HCT116 (cell line): ENCODE measurements at regions not wholly inside any gene's neighbourhood (a gene's known extent, or its start where the extent isn't known, plus 50 kb on each side); places are given as distances from the start of the nearest gene placed in this dataset.

Experiments
- EGR1 ChIP-seq: IDR thresholded peaks from 2 replicates; pipeline ENCODE4 v1.6.1; 2012; ENCODE audit warnings: low read depth
- EZH2 ChIP-seq: fragments of 200-600 bp; sonication (generic); IDR thresholded peaks from 2 replicates; pipeline ENCODE4 v1.6.1; 2017; ENCODE audit warnings: antibody characterized with exemption, mixed run types
- FOSL1 ChIP-seq: IDR thresholded peaks from 2 replicates; pipeline ENCODE4 v1.6.1; 2012; ENCODE audit warnings: low read depth
- POLR2A ChIP-seq: IDR thresholded peaks from 2 replicates; pipeline ENCODE4 v1.7.0; 2011; ENCODE audit warnings: borderline replicate concordance; ENCODE audit not compliant: insufficient read depth, insufficient read length; ENCODE audit errors: extremely low read depth
- POLR2AphosphoS5 ChIP-seq: IDR thresholded peaks from 2 replicates; pipeline ENCODE4 v1.6.1; 2011; ENCODE audit warnings: mild to moderate bottlenecking, low read depth, low read length, moderate library complexity
- RAD21 ChIP-seq: IDR thresholded peaks from 2 replicates; pipeline ENCODE4 v1.6.1; 2012; ENCODE audit warnings: low read depth, mild to moderate bottlenecking
- SIN3A ChIP-seq: IDR thresholded peaks from 2 replicates; pipeline ENCODE4 v1.6.1; 2012; ENCODE audit warnings: low read depth
- SP1 ChIP-seq: IDR thresholded peaks from 2 replicates; pipeline ENCODE4 v1.6.1; 2012; ENCODE audit warnings: low read depth
- TCF7L2 ChIP-seq: IDR thresholded peaks from 2 replicates; pipeline ENCODE4 v1.7.0; 2011; ENCODE audit warnings: borderline replicate concordance, inconsistent platforms; ENCODE audit not compliant: insufficient read depth, insufficient read length; ENCODE audit errors: extremely low read depth
- YY1 ChIP-seq: IDR thresholded peaks from 2 replicates; pipeline ENCODE4 v1.6.1; 2011; ENCODE audit warnings: low read length, low read depth, moderate library complexity, mild to moderate bottlenecking; ENCODE audit not compliant: insufficient replicate concordance; ENCODE audit errors: extremely low read depth
- TF ChIP-seq, protein P1 (sequence below): IDR thresholded peaks from 2 replicates; pipeline ENCODE4 v1.6.1; 2012
- TF ChIP-seq, protein P2 (sequence below), 3 experiments: fragments of 200-600 bp in 1 of 3; sonication (generic) in 1 of 3; IDR thresholded peaks in 2 of 3; conservative IDR thresholded peaks in 1 of 3; 2 replicates each; pipeline ENCODE4 v1.5.1; 2012 to 2017; ENCODE audit warnings: low read depth in 2 of 3, low read length in 2 of 3, antibody characterized with exemption in 1 of 3, borderline replicate concordance in 1 of 3, control low read depth in 1 of 3, mild to moderate bottlenecking in 1 of 3, mixed read lengths in 1 of 3, mixed run types in 1 of 3, moderate library complexity in 1 of 3; ENCODE audit not compliant: insufficient read depth in 1 of 3
- TF ChIP-seq, protein P3 (sequence below): IDR thresholded peaks from 2 replicates; pipeline ENCODE4 v1.6.1; 2012
- TF ChIP-seq, protein P4 (sequence below): IDR thresholded peaks from 2 replicates; pipeline ENCODE4 v1.6.1; 2012; ENCODE audit warnings: low read depth

DNA sequence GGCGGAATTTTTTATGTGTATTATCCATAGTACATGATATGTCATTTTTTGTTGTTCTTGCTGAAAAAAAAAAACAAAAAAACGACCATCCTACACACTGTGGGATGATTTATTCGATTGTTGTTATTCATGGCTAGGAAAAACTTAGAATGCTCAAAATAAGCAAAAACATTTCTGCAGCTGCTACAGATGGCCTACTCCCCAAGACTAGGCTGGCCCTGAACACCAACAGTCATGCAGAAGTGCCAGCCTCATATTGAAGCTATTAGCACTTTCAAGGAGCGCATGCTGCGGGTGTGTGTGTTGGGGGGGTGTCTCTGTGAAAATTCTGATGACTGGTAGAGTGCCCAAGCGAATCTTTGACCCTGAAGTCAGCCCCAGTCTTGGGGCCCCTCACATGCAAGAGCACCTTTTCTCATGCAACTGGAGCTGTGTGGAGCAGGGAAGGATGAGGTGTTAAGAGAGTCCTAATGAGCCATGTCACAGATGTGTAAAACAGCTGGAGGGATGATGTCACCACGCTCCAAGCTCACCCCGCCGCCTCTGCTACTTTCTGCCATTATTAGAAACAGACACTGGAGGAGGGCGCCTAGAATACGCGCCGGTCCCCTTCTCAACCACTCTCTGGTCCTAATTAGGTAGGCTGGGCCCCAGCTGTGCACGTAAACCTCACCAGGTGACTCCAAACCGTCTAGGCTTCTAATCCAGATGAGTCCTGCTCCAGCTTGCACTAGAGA, 61.0 kb upstream of the SMIM23 start:
- TF ChIP-seq, protein P1, sequence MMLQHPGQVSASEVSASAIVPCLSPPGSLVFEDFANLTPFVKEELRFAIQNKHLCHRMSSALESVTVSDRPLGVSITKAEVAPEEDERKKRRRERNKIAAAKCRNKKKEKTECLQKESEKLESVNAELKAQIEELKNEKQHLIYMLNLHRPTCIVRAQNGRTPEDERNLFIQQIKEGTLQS: no peak
- no peak for TF ChIP-seq TCF7L2
- no peak for TF ChIP-seq POLR2A
- TF ChIP-seq, protein P2, sequence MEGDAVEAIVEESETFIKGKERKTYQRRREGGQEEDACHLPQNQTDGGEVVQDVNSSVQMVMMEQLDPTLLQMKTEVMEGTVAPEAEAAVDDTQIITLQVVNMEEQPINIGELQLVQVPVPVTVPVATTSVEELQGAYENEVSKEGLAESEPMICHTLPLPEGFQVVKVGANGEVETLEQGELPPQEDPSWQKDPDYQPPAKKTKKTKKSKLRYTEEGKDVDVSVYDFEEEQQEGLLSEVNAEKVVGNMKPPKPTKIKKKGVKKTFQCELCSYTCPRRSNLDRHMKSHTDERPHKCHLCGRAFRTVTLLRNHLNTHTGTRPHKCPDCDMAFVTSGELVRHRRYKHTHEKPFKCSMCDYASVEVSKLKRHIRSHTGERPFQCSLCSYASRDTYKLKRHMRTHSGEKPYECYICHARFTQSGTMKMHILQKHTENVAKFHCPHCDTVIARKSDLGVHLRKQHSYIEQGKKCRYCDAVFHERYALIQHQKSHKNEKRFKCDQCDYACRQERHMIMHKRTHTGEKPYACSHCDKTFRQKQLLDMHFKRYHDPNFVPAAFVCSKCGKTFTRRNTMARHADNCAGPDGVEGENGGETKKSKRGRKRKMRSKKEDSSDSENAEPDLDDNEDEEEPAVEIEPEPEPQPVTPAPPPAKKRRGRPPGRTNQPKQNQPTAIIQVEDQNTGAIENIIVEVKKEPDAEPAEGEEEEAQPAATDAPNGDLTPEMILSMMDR (IDR thresholded peaks at IDR 0.05 in 2 of 3, conservative IDR thresholded peaks at IDR 0.05 in 1 of 3; ENCODE audit: borderline replicate concordance in 1 of 3, insufficient read depth in 1 of 3, low read depth in 2 of 3, low read length in 2 of 3): no peak
- TF ChIP-seq YY1: no peak
- TF ChIP-seq EZH2: no peak
- no peak for TF ChIP-seq SP1
- TF ChIP-seq, protein P3, sequence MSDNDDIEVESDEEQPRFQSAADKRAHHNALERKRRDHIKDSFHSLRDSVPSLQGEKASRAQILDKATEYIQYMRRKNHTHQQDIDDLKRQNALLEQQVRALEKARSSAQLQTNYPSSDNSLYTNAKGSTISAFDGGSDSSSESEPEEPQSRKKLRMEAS: no peak
- no peak for TF ChIP-seq EGR1
- TF ChIP-seq, protein P4, sequence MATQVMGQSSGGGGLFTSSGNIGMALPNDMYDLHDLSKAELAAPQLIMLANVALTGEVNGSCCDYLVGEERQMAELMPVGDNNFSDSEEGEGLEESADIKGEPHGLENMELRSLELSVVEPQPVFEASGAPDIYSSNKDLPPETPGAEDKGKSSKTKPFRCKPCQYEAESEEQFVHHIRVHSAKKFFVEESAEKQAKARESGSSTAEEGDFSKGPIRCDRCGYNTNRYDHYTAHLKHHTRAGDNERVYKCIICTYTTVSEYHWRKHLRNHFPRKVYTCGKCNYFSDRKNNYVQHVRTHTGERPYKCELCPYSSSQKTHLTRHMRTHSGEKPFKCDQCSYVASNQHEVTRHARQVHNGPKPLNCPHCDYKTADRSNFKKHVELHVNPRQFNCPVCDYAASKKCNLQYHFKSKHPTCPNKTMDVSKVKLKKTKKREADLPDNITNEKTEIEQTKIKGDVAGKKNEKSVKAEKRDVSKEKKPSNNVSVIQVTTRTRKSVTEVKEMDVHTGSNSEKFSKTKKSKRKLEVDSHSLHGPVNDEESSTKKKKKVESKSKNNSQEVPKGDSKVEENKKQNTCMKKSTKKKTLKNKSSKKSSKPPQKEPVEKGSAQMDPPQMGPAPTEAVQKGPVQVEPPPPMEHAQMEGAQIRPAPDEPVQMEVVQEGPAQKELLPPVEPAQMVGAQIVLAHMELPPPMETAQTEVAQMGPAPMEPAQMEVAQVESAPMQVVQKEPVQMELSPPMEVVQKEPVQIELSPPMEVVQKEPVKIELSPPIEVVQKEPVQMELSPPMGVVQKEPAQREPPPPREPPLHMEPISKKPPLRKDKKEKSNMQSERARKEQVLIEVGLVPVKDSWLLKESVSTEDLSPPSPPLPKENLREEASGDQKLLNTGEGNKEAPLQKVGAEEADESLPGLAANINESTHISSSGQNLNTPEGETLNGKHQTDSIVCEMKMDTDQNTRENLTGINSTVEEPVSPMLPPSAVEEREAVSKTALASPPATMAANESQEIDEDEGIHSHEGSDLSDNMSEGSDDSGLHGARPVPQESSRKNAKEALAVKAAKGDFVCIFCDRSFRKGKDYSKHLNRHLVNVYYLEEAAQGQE: no peak
- no peak for TF ChIP-seq POLR2AphosphoS5
- no peak for TF ChIP-seq FOSL1
- TF ChIP-seq RAD21: no peak
- no peak for TF ChIP-seq SIN3A
